K562 (cell line): ENCODE measurements at regions not wholly inside any gene's neighbourhood (a gene's known extent, or its start where the extent isn't known, plus 50 kb on each side); places are given as distances from the start of the nearest gene placed in this dataset.
A peak's percentile ranks its signal among the peaks of the same experiment; 100 is the strongest.

Experiments
- CBFA2T2 ChIP-seq: fragments of 450-650 bp; conservative IDR thresholded peaks from 2 replicates; pipeline ENCODE4 v1.6.1; 2017; ENCODE audit warnings: mild to moderate bottlenecking
- ESRRA ChIP-seq: fragments of 450-650 bp; IDR thresholded peaks from 2 replicates; pipeline ENCODE4 v1.6.1; 2014; ENCODE audit warnings: low read depth, mild to moderate bottlenecking, moderate library complexity, borderline replicate concordance
- FOS ChIP-seq: IDR thresholded peaks from 3 replicates; pipeline ENCODE4 v1.6.1; 2011; ENCODE audit not compliant: insufficient read length; ENCODE audit errors: extremely low read depth
- HCFC1 ChIP-seq: IDR thresholded peaks from 2 replicates; pipeline ENCODE4 v1.6.1; 2012; ENCODE audit warnings: low read depth, low read length, improper control_type of control experiment
- HEY1 ChIP-seq: fragments of 250-450 bp; sonication (Bioruptor Pico); IDR thresholded peaks from 2 replicates; pipeline ENCODE4 v1.5.0; 2020; ENCODE audit warnings: mild to moderate bottlenecking, moderate library complexity, borderline replicate concordance
- JUNB ChIP-seq: fragments of 450-650 bp; formaldehyde crosslinking; conservative IDR thresholded peaks from 2 replicates; pipeline ENCODE4 v1.4.0; 2020; ENCODE audit warnings: mild to moderate bottlenecking
- TRIM28 ChIP-seq: fragments of 450-650 bp; IDR thresholded peaks from 2 replicates; pipeline ENCODE4 v1.6.1; 2017
- ZC3H4 ChIP-seq: sonication (generic); formaldehyde crosslinking; IDR thresholded peaks from 2 replicates; pipeline ENCODE4 v1.9.0; 2021; ENCODE audit warnings: missing genetic modification reagents, borderline replicate concordance
- TF ChIP-seq, protein P1 (sequence below): sonication (generic); formaldehyde crosslinking; IDR thresholded peaks from 2 replicates; pipeline ENCODE4 v1.8.0; 2022; ENCODE audit warnings: missing genetic modification reagents, mild to moderate bottlenecking, borderline replicate concordance
- TF ChIP-seq, protein P2 (sequence below): fragments of 450-650 bp; formaldehyde crosslinking; IDR thresholded peaks from 2 replicates; pipeline ENCODE4 v1.4.0; 2020; ENCODE audit warnings: mild to moderate bottlenecking, mixed read lengths
- TF ChIP-seq, protein P3 (sequence below): sonication (generic); formaldehyde crosslinking; IDR thresholded peaks from 2 replicates; pipeline ENCODE4 v1.8.0; 2022; ENCODE audit warnings: mild to moderate bottlenecking, missing genetic modification reagents, borderline replicate concordance

DNA sequence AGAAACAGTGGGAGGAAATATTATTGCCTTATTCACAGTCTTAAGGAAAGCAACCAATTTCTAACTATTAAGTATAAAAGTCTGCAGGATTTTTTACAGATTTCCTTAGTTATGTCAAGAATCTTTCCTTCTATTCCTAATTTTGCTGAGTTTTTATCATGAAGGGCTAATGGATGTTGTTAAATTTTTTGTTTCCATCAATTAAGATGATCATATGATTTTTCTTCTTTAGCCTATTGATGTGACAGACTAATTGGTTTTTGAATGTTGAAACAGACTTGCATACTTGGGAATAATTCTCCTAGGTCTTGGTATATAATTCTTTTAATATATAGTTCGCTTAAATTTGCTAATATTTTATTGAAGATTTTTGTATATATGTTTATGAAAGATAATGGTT lies 569.1 kb upstream of the KCND2 start (continued):
- TF ChIP-seq CBFA2T2: no peak
- TF ChIP-seq, protein P1, sequence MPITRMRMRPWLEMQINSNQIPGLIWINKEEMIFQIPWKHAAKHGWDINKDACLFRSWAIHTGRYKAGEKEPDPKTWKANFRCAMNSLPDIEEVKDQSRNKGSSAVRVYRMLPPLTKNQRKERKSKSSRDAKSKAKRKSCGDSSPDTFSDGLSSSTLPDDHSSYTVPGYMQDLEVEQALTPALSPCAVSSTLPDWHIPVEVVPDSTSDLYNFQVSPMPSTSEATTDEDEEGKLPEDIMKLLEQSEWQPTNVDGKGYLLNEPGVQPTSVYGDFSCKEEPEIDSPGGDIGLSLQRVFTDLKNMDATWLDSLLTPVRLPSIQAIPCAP (CRISPR knock-in tag): no peak
- TF ChIP-seq FOS: no peak
- TF ChIP-seq, protein P2, sequence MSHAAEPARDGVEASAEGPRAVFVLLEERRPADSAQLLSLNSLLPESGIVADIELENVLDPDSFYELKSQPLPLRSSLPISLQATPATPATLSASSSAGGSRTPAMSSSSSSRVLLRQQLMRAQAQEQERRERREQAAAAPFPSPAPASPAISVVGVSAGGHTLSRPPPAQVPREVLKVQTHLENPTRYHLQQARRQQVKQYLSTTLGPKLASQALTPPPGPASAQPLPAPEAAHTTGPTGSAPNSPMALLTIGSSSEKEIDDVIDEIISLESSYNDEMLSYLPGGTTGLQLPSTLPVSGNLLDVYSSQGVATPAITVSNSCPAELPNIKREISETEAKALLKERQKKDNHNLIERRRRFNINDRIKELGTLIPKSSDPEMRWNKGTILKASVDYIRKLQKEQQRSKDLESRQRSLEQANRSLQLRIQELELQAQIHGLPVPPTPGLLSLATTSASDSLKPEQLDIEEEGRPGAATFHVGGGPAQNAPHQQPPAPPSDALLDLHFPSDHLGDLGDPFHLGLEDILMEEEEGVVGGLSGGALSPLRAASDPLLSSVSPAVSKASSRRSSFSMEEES (CRISPR knock-in tag): no peak
- 0 out of 2 replicates have a peak, but pooled peaks have one; percentile 51 for TF ChIP-seq TRIM28
- no peak for TF ChIP-seq HEY1 (CRISPR knock-in tag)
- TF ChIP-seq ESRRA: no peak
- TF ChIP-seq, protein P3, sequence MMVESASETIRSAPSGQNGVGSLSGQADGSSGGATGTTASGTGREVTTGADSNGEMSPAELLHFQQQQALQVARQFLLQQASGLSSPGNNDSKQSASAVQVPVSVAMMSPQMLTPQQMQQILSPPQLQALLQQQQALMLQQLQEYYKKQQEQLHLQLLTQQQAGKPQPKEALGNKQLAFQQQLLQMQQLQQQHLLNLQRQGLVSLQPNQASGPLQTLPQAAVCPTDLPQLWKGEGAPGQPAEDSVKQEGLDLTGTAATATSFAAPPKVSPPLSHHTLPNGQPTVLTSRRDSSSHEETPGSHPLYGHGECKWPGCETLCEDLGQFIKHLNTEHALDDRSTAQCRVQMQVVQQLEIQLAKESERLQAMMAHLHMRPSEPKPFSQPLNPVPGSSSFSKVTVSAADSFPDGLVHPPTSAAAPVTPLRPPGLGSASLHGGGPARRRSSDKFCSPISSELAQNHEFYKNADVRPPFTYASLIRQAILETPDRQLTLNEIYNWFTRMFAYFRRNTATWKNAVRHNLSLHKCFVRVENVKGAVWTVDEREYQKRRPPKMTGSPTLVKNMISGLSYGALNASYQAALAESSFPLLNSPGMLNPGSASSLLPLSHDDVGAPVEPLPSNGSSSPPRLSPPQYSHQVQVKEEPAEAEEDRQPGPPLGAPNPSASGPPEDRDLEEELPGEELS (CRISPR knock-in tag): no peak
- TF ChIP-seq JUNB (CRISPR knock-in tag): no peak
- no peak for TF ChIP-seq ZC3H4 (CRISPR knock-in tag)
- no peak for TF ChIP-seq HCFC1
